GM23338 (cell line): ENCODE measurements at regions not wholly inside any gene's neighbourhood (a gene's known extent, or its start where the extent isn't known, plus 50 kb on each side); places are given as distances from the start of the nearest gene placed in this dataset.
"Not testable (repeated sequence)": the region's sequence is repeated elsewhere in the genome, so short reads cannot be mapped to it uniquely, and the experiment has no call there.

Source experiments
- CREB1 ChIP-seq: fragments of 250-450 bp; sonication (Bioruptor Pico); IDR thresholded peaks from 2 replicates; pipeline ENCODE4 v1.5.0; 2020; ENCODE audit warnings: low read depth, mild to moderate bottlenecking, moderate library complexity
- EZH2 ChIP-seq: fragments of 200-600 bp; sonication (generic); IDR thresholded peaks from one replicate; pipeline ENCODE4 v1.8.0; 2017; ENCODE audit warnings: antibody characterized with exemption, mild to moderate bottlenecking, low read depth; ENCODE audit not compliant: unreplicated experiment
- EZH2phosphoT487 ChIP-seq: fragments of 200-600 bp; sonication (generic); IDR thresholded peaks from one replicate; pipeline ENCODE4 v1.8.1; 2018; ENCODE audit warnings: antibody characterized with exemption; ENCODE audit not compliant: unreplicated experiment
- JUNB ChIP-seq: IDR thresholded peaks from one replicate; pipeline ENCODE4 v1.6.1; 2016; ENCODE audit warnings: antibody characterized with exemption; ENCODE audit not compliant: unreplicated experiment
- NANOG ChIP-seq: IDR thresholded peaks from 2 replicates; pipeline ENCODE4 v1.6.1; 2016; ENCODE audit warnings: antibody characterized with exemption, borderline replicate concordance
- POLR2AphosphoS5 ChIP-seq: IDR thresholded peaks from 2 replicates; pipeline ENCODE4 v1.6.1; 2016; ENCODE audit warnings: antibody characterized with exemption, low read depth
- STAT1 ChIP-seq: IDR thresholded peaks from one replicate; pipeline ENCODE4 v1.6.1; 2016; ENCODE audit warnings: antibody characterized with exemption; ENCODE audit not compliant: unreplicated experiment
- ZNF114 ChIP-seq: fragments of 250-450 bp; sonication (Bioruptor Pico); IDR thresholded peaks from 2 replicates; pipeline ENCODE4 v1.5.0; 2020; ENCODE audit warnings: mild to moderate bottlenecking, moderate library complexity
- ZNF331 ChIP-seq: fragments of 250-450 bp; sonication (Bioruptor Pico); IDR thresholded peaks from 2 replicates; pipeline ENCODE4 v1.5.0; 2020; ENCODE audit warnings: low read depth, mild to moderate bottlenecking, moderate library complexity
- TF ChIP-seq, protein P1 (sequence below), 2 experiments: fragments of 200-600 bp in 1 of 2; sonication (generic) in 1 of 2; conservative IDR thresholded peaks; 2 replicates each; pipeline versions ENCODE4 v1.5.1 to v1.6.1; 2016 to 2017; ENCODE audit warnings: antibody characterized with exemption in 2 of 2, low read depth in 2 of 2, mild to moderate bottlenecking in 2 of 2, moderate library complexity in 1 of 2
- TF ChIP-seq, protein P2 (sequence below): IDR thresholded peaks from one replicate; pipeline ENCODE4 v1.6.1; 2018; ENCODE audit warnings: antibody characterized with exemption; ENCODE audit not compliant: unreplicated experiment
- TF ChIP-seq, protein P3 (sequence below): IDR thresholded peaks from 2 replicates; pipeline ENCODE4 v1.6.1; 2016; ENCODE audit warnings: antibody characterized with exemption

DNA sequence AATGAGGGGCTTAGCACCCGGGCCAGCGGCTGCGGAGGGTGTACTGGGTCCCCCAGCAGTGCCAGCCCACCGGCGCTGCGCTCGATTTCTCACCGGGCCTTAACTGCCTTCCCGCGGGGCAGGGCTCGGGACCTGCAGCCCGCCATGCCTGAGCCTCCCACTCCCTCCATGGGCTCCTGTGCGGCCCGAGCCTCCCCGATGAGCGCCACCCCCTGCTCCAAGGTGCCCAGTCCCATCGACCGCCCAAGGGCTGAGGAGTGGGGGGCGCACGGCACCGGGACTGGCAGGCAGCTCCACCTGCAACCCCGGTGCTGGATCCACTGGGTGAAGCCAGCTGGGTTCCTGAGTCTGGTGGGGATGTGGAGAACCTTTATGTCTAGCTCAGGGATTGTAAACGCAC lies 85.0 kb upstream of the TSC22D2 start:
- TF ChIP-seq JUNB; NANOG; EZH2phosphoT487; EZH2; ZNF331 (CRISPR knock-in tag); POLR2AphosphoS5; CREB1; STAT1; ZNF114 (CRISPR knock-in tag): not testable (repeated sequence)
- TF ChIP-seq, protein P1, sequence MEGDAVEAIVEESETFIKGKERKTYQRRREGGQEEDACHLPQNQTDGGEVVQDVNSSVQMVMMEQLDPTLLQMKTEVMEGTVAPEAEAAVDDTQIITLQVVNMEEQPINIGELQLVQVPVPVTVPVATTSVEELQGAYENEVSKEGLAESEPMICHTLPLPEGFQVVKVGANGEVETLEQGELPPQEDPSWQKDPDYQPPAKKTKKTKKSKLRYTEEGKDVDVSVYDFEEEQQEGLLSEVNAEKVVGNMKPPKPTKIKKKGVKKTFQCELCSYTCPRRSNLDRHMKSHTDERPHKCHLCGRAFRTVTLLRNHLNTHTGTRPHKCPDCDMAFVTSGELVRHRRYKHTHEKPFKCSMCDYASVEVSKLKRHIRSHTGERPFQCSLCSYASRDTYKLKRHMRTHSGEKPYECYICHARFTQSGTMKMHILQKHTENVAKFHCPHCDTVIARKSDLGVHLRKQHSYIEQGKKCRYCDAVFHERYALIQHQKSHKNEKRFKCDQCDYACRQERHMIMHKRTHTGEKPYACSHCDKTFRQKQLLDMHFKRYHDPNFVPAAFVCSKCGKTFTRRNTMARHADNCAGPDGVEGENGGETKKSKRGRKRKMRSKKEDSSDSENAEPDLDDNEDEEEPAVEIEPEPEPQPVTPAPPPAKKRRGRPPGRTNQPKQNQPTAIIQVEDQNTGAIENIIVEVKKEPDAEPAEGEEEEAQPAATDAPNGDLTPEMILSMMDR (conservative IDR thresholded peaks at IDR 0.05; ENCODE audit: low read depth in 2 of 2), result not testable (repeated sequence)
- TF ChIP-seq, protein P2, sequence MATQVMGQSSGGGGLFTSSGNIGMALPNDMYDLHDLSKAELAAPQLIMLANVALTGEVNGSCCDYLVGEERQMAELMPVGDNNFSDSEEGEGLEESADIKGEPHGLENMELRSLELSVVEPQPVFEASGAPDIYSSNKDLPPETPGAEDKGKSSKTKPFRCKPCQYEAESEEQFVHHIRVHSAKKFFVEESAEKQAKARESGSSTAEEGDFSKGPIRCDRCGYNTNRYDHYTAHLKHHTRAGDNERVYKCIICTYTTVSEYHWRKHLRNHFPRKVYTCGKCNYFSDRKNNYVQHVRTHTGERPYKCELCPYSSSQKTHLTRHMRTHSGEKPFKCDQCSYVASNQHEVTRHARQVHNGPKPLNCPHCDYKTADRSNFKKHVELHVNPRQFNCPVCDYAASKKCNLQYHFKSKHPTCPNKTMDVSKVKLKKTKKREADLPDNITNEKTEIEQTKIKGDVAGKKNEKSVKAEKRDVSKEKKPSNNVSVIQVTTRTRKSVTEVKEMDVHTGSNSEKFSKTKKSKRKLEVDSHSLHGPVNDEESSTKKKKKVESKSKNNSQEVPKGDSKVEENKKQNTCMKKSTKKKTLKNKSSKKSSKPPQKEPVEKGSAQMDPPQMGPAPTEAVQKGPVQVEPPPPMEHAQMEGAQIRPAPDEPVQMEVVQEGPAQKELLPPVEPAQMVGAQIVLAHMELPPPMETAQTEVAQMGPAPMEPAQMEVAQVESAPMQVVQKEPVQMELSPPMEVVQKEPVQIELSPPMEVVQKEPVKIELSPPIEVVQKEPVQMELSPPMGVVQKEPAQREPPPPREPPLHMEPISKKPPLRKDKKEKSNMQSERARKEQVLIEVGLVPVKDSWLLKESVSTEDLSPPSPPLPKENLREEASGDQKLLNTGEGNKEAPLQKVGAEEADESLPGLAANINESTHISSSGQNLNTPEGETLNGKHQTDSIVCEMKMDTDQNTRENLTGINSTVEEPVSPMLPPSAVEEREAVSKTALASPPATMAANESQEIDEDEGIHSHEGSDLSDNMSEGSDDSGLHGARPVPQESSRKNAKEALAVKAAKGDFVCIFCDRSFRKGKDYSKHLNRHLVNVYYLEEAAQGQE, result not testable (repeated sequence)
- TF ChIP-seq, protein P3, sequence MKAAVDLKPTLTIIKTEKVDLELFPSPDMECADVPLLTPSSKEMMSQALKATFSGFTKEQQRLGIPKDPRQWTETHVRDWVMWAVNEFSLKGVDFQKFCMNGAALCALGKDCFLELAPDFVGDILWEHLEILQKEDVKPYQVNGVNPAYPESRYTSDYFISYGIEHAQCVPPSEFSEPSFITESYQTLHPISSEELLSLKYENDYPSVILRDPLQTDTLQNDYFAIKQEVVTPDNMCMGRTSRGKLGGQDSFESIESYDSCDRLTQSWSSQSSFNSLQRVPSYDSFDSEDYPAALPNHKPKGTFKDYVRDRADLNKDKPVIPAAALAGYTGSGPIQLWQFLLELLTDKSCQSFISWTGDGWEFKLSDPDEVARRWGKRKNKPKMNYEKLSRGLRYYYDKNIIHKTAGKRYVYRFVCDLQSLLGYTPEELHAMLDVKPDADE, result not testable (repeated sequence)
